WTC11 (cell line): ENCODE measurements at regions not wholly inside any gene's neighbourhood (a gene's known extent, or its start where the extent isn't known, plus 50 kb on each side); places are given as distances from the start of the nearest gene placed in this dataset.

Experiments
- ATAC-seq: fragments of 200-7000 bp; cut with Tn5 transposase; 2 replicates; pipeline ENCODE4 v1.10.0; 2021; ENCODE audit warnings: mild to moderate bottlenecking, moderate library complexity
- CTCF ChIA-PET: fragments of 300-600 bp; sonication (Branson Sonifier 250); formaldehyde crosslinking; loops from one replicate; lab custom pipeline; 2021; ENCODE audit warnings: antibody characterized with exemption; lab: Charles Lee
- POLR2A ChIA-PET: fragments of 350-600 bp; sonication (Branson Sonifier 250); formaldehyde crosslinking; loops from one replicate; lab custom pipeline; 2021; ENCODE audit warnings: antibody characterized with exemption; lab: Charles Lee
- DNase-seq: peaks from one replicate; pipeline ENCODE4 v3.0.0; 2021; ENCODE audit warnings: low spot score
- H3K27ac Mint-ChIP-seq: 2 replicates; pipeline ENCODE4 v1.8.0; 2021; ENCODE audit warnings: mixed read lengths
- H3K27me3 Mint-ChIP-seq: 2 replicates; pipeline ENCODE4 v1.8.0; 2021; ENCODE audit warnings: low read depth, mild to moderate bottlenecking, moderate library complexity, mixed read lengths
- H3K36me3 Mint-ChIP-seq: 2 replicates; pipeline ENCODE4 v1.8.0; 2021; ENCODE audit warnings: mixed read lengths
- H3K4me1 Mint-ChIP-seq: 2 replicates; pipeline ENCODE4 v1.8.0; 2022; ENCODE audit warnings: mixed read lengths
- H3K4me3 Mint-ChIP-seq: 2 replicates; pipeline ENCODE4 v1.8.0; 2021; ENCODE audit warnings: mild to moderate bottlenecking, moderate library complexity, mixed read lengths
- H3K9me3 Mint-ChIP-seq: 2 replicates; pipeline ENCODE4 v1.8.0; 2021; ENCODE audit warnings: mixed read lengths
- ATF3 ChIP-seq: sonication (generic); formaldehyde crosslinking; conservative IDR thresholded peaks from 2 replicates; pipeline ENCODE4 v1.8.1; 2022; ENCODE audit warnings: mild to moderate bottlenecking, missing genetic modification reagents
- CREB1 ChIP-seq: sonication (generic); formaldehyde crosslinking; IDR thresholded peaks from 2 replicates; pipeline ENCODE4 v1.8.0; 2023; ENCODE audit warnings: mild to moderate bottlenecking, missing genetic modification reagents
- CREM ChIP-seq: sonication (generic); formaldehyde crosslinking; IDR thresholded peaks from 2 replicates; pipeline ENCODE4 v1.8.1; 2022; ENCODE audit warnings: mild to moderate bottlenecking, missing genetic modification reagents, moderate library complexity
- FOXK1 ChIP-seq: sonication (generic); formaldehyde crosslinking; IDR thresholded peaks from 2 replicates; pipeline ENCODE4 v1.8.0; 2022; ENCODE audit warnings: mild to moderate bottlenecking, moderate library complexity, missing genetic modification reagents
- FOXP1 ChIP-seq: sonication (generic); formaldehyde crosslinking; IDR thresholded peaks from 2 replicates; pipeline ENCODE4 v1.8.0; 2022; ENCODE audit warnings: missing genetic modification reagents, mild to moderate bottlenecking, moderate library complexity, borderline replicate concordance
- HMGA2 ChIP-seq: fragments of 250-450 bp; sonication (Bioruptor Pico); IDR thresholded peaks from 2 replicates; pipeline ENCODE4 v1.4.0; 2021; ENCODE audit warnings: mild to moderate bottlenecking, moderate library complexity
- IRF2 ChIP-seq: sonication (generic); formaldehyde crosslinking; IDR thresholded peaks from 2 replicates; pipeline ENCODE4 v1.8.0; 2022; ENCODE audit warnings: low read depth, missing genetic modification reagents, borderline replicate concordance
- JUN ChIP-seq: sonication (generic); formaldehyde crosslinking; IDR thresholded peaks from 2 replicates; pipeline ENCODE4 v1.8.0; 2023; ENCODE audit warnings: mild to moderate bottlenecking, missing genetic modification reagents
- NFE2L1 ChIP-seq: sonication (generic); formaldehyde crosslinking; IDR thresholded peaks from 2 replicates; pipeline ENCODE4 v1.8.1; 2023; ENCODE audit warnings: missing genetic modification reagents
- NR1H2 ChIP-seq: sonication (generic); formaldehyde crosslinking; IDR thresholded peaks from 2 replicates; pipeline ENCODE4 v1.9.0; 2021; ENCODE audit warnings: mild to moderate bottlenecking, moderate library complexity, missing genetic modification reagents
- OVOL2 ChIP-seq: fragments of 250-450 bp; sonication (Bioruptor Pico); IDR thresholded peaks from 2 replicates; pipeline ENCODE4 v1.9.0; 2021; ENCODE audit warnings: mild to moderate bottlenecking, borderline replicate concordance
- RELA ChIP-seq: sonication (generic); formaldehyde crosslinking; IDR thresholded peaks from 2 replicates; pipeline ENCODE4 v1.8.1; 2022; ENCODE audit warnings: missing genetic modification reagents, mild to moderate bottlenecking, borderline replicate concordance
- SMAD3 ChIP-seq: sonication (generic); formaldehyde crosslinking; IDR thresholded peaks from 2 replicates; pipeline ENCODE4 v1.8.0; 2022; ENCODE audit warnings: missing genetic modification reagents, mild to moderate bottlenecking, borderline replicate concordance
- USF2 ChIP-seq: sonication (generic); formaldehyde crosslinking; IDR thresholded peaks from 2 replicates; pipeline ENCODE4 v1.8.1; 2023; ENCODE audit warnings: mild to moderate bottlenecking, missing genetic modification reagents, moderate library complexity
- ZBTB21 ChIP-seq: sonication (generic); formaldehyde crosslinking; IDR thresholded peaks from 2 replicates; pipeline ENCODE4 v1.8.1; 2023; ENCODE audit warnings: mild to moderate bottlenecking, missing genetic modification reagents, borderline replicate concordance
- ZNF219 ChIP-seq: sonication (generic); formaldehyde crosslinking; IDR thresholded peaks from 2 replicates; pipeline ENCODE4 v1.8.0; 2023; ENCODE audit warnings: missing genetic modification reagents, mild to moderate bottlenecking, borderline replicate concordance
- ZNF232 ChIP-seq: sonication (generic); formaldehyde crosslinking; IDR thresholded peaks from 2 replicates; pipeline ENCODE4 v1.8.0; 2022; ENCODE audit warnings: mild to moderate bottlenecking, missing genetic modification reagents
- ZNF416 ChIP-seq: fragments of 250-450 bp; sonication (Bioruptor Pico); IDR thresholded peaks from 2 replicates; pipeline ENCODE4 v1.9.0; 2021; ENCODE audit warnings: mild to moderate bottlenecking, inconsistent platforms
- ZSCAN18 ChIP-seq: fragments of 250-450 bp; sonication (Bioruptor Pico); IDR thresholded peaks from 2 replicates; pipeline ENCODE4 v2.1.2; 2022; ENCODE audit warnings: mild to moderate bottlenecking, moderate library complexity
- TF ChIP-seq, protein P1 (sequence below): fragments of 200-600 bp; IDR thresholded peaks from 2 replicates; pipeline ENCODE4 v1.8.0; 2022; ENCODE audit warnings: antibody characterized with exemption
- TF ChIP-seq, protein P2 (sequence below): sonication (generic); formaldehyde crosslinking; IDR thresholded peaks from 2 replicates; pipeline ENCODE4 v1.8.1; 2023; ENCODE audit warnings: mild to moderate bottlenecking, missing genetic modification reagents
- TF ChIP-seq, protein P3 (sequence below): sonication (generic); formaldehyde crosslinking; IDR thresholded peaks from 2 replicates; pipeline ENCODE4 v1.8.0; 2022; ENCODE audit warnings: missing genetic modification reagents
- TF ChIP-seq, protein P4 (sequence below): fragments of 250-450 bp; sonication (Bioruptor Pico); IDR thresholded peaks from 2 replicates; pipeline ENCODE4 v1.9.0; 2021; ENCODE audit warnings: mild to moderate bottlenecking, borderline replicate concordance

DNA sequence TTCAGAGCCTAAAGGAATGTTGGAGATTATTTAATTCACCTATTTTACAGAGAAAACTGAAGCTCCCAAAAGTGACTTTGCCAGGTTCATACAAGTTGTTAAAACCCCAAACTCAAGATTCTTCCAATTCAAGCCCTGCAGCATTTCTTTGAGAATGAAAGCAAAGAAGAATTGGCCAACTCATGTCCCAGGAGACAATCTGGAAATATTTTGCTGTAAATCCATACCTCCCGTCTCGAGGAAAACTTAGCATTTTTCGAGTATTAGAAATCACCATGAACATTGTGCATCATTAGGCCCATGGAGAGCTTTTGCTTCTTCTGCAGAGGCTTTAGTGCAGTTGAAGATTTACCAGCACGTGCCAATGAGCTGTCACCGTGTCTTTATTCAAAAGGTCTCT lies 176.4 kb upstream of the KCNJ16 start:
- TF ChIP-seq, protein P1, sequence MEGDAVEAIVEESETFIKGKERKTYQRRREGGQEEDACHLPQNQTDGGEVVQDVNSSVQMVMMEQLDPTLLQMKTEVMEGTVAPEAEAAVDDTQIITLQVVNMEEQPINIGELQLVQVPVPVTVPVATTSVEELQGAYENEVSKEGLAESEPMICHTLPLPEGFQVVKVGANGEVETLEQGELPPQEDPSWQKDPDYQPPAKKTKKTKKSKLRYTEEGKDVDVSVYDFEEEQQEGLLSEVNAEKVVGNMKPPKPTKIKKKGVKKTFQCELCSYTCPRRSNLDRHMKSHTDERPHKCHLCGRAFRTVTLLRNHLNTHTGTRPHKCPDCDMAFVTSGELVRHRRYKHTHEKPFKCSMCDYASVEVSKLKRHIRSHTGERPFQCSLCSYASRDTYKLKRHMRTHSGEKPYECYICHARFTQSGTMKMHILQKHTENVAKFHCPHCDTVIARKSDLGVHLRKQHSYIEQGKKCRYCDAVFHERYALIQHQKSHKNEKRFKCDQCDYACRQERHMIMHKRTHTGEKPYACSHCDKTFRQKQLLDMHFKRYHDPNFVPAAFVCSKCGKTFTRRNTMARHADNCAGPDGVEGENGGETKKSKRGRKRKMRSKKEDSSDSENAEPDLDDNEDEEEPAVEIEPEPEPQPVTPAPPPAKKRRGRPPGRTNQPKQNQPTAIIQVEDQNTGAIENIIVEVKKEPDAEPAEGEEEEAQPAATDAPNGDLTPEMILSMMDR = no peak
- TF ChIP-seq SMAD3 = no peak
- TF ChIP-seq, protein P2, sequence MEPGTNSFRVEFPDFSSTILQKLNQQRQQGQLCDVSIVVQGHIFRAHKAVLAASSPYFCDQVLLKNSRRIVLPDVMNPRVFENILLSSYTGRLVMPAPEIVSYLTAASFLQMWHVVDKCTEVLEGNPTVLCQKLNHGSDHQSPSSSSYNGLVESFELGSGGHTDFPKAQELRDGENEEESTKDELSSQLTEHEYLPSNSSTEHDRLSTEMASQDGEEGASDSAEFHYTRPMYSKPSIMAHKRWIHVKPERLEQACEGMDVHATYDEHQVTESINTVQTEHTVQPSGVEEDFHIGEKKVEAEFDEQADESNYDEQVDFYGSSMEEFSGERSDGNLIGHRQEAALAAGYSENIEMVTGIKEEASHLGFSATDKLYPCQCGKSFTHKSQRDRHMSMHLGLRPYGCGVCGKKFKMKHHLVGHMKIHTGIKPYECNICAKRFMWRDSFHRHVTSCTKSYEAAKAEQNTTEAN = no peak
- no peak for TF ChIP-seq JUN (CRISPR knock-in tag)
- no peak for TF ChIP-seq IRF2 (CRISPR knock-in tag)
- no peak for TF ChIP-seq ZNF219 (CRISPR knock-in tag)
- no peak for TF ChIP-seq ZNF416 (CRISPR knock-in tag)
- no peak for TF ChIP-seq FOXK1 (CRISPR knock-in tag)
- ATAC-seq = no peak
- CTCF ChIA-PET = no interaction called here

GRCh38 chr17:69900101-69900500 lies 174.9 kb upstream of the KCNJ16 start:
- no peaks in the 10 kb centered on the region for H3K36me3 Mint-ChIP-seq
- H3K4me1 Mint-ChIP-seq = no peaks in the 10 kb centered on the region
- no peak overlapping the region for H3K27ac Mint-ChIP-seq
- DNase-seq (no peak), ATAC-seq (no peak)
- H3K9me3 Mint-ChIP-seq = no peaks in the 10 kb centered on the region
- H3K27me3 Mint-ChIP-seq = no peaks in the 10 kb centered on the region; the same call in 1 of the 2 replicates
- CTCF ChIA-PET = no interaction called here
- no peak overlapping the region for H3K4me3 Mint-ChIP-seq
- POLR2A ChIA-PET = no interaction called here
- TF ChIP-seq ZSCAN18 = no peak
- no peak for TF ChIP-seq ZBTB21 (CRISPR knock-in tag)
- no peak for TF ChIP-seq CREB1 (CRISPR knock-in tag)
- TF ChIP-seq, protein P3, sequence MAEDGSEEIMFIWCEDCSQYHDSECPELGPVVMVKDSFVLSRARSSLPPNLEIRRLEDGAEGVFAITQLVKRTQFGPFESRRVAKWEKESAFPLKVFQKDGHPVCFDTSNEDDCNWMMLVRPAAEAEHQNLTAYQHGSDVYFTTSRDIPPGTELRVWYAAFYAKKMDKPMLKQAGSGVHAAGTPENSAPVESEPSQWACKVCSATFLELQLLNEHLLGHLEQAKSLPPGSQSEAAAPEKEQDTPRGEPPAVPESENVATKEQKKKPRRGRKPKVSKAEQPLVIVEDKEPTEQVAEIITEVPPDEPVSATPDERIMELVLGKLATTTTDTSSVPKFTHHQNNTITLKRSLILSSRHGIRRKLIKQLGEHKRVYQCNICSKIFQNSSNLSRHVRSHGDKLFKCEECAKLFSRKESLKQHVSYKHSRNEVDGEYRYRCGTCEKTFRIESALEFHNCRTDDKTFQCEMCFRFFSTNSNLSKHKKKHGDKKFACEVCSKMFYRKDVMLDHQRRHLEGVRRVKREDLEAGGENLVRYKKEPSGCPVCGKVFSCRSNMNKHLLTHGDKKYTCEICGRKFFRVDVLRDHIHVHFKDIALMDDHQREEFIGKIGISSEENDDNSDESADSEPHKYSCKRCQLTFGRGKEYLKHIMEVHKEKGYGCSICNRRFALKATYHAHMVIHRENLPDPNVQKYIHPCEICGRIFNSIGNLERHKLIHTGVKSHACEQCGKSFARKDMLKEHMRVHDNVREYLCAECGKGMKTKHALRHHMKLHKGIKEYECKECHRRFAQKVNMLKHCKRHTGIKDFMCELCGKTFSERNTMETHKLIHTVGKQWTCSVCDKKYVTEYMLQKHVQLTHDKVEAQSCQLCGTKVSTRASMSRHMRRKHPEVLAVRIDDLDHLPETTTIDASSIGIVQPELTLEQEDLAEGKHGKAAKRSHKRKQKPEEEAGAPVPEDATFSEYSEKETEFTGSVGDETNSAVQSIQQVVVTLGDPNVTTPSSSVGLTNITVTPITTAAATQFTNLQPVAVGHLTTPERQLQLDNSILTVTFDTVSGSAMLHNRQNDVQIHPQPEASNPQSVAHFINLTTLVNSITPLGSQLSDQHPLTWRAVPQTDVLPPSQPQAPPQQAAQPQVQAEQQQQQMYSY (CRISPR knock-in tag) = no peak
- no peak for TF ChIP-seq ZNF232
- no peak for TF ChIP-seq ATF3
- no peak for TF ChIP-seq HMGA2 (CRISPR knock-in tag)
- no peak for TF ChIP-seq NFE2L1 (CRISPR knock-in tag)
- no peak for TF ChIP-seq USF2 (CRISPR knock-in tag)
- no peak for TF ChIP-seq RELA (CRISPR knock-in tag)
- TF ChIP-seq, protein P4, sequence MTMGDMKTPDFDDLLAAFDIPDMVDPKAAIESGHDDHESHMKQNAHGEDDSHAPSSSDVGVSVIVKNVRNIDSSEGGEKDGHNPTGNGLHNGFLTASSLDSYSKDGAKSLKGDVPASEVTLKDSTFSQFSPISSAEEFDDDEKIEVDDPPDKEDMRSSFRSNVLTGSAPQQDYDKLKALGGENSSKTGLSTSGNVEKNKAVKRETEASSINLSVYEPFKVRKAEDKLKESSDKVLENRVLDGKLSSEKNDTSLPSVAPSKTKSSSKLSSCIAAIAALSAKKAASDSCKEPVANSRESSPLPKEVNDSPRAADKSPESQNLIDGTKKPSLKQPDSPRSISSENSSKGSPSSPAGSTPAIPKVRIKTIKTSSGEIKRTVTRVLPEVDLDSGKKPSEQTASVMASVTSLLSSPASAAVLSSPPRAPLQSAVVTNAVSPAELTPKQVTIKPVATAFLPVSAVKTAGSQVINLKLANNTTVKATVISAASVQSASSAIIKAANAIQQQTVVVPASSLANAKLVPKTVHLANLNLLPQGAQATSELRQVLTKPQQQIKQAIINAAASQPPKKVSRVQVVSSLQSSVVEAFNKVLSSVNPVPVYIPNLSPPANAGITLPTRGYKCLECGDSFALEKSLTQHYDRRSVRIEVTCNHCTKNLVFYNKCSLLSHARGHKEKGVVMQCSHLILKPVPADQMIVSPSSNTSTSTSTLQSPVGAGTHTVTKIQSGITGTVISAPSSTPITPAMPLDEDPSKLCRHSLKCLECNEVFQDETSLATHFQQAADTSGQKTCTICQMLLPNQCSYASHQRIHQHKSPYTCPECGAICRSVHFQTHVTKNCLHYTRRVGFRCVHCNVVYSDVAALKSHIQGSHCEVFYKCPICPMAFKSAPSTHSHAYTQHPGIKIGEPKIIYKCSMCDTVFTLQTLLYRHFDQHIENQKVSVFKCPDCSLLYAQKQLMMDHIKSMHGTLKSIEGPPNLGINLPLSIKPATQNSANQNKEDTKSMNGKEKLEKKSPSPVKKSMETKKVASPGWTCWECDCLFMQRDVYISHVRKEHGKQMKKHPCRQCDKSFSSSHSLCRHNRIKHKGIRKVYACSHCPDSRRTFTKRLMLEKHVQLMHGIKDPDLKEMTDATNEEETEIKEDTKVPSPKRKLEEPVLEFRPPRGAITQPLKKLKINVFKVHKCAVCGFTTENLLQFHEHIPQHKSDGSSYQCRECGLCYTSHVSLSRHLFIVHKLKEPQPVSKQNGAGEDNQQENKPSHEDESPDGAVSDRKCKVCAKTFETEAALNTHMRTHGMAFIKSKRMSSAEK (CRISPR knock-in tag) = no peak
- TF ChIP-seq OVOL2 = no peak
- TF ChIP-seq NR1H2 = no peak
- TF ChIP-seq FOXP1 (CRISPR knock-in tag) = no peak
- no peak for TF ChIP-seq CREM

More for the DNA sequence above, 176.4 kb upstream of the KCNJ16 start:
- Mint-ChIP-seq H3K4me3 (no peak overlapping the region), H3K9me3 (no peaks in the 10 kb centered on the region), H3K27ac (no peak overlapping the region), H3K27me3 (no peaks in the 10 kb centered on the region; the same call in 1 of the 2 replicates), H3K36me3 (no peaks in the 10 kb centered on the region), H3K4me1 (no peaks in the 10 kb centered on the region)
- POLR2A ChIA-PET = no interaction called here
- DNase-seq = no peak
